HG02885 (cell line): ENCODE measurements at regions not wholly inside any gene's neighbourhood (a gene's known extent, or its start where the extent isn't known, plus 50 kb on each side); places are given as distances from the start of the nearest gene placed in this dataset.

Experiments used
- ATAC-seq: cut with Tn5 transposase; IDR thresholded peaks from one replicate; pipeline ENCODE4 v1.9.1; 2021; ENCODE audit warnings: mild to moderate bottlenecking; ENCODE audit not compliant: unreplicated experiment, poor library complexity

GRCh38 chr4:98210281-98210680 is 50.9 kb upstream of the RAP1GDS1 start:
- no peak for ATAC-seq

- ATAC-seq, result no peak
Observed at GRCh38 chr4:98209111-98209510, 52.1 kb upstream of the RAP1GDS1 start.

- ATAC-seq, result peak; percentile 67
Observed at GRCh38 chr4:98204236-98204553, 57.0 kb upstream of the RAP1GDS1 start.

- ATAC-seq, result peak; percentile 82
Observed at GRCh38 chr4:98203332-98204235, 57.6 kb upstream of the RAP1GDS1 start.

GRCh38 chr4:98202907-98203306 is 58.3 kb upstream of the RAP1GDS1 start:
- ATAC-seq, result no peak

GRCh38 chr4:98199247-98199646 is 56.0 kb upstream of the STPG2 start:
- ATAC-seq, result no peak

GRCh38 chr4:98195005-98195404 is 51.7 kb upstream of the STPG2 start:
- ATAC-seq, result no peak

GRCh38 chr4:98193459-98194105 is 50.3 kb upstream of the STPG2 start:
- no peak for ATAC-seq
